OCI-LY1 (cell line): ENCODE measurements at regions not wholly inside any gene's neighbourhood (a gene's known extent, or its start where the extent isn't known, plus 50 kb on each side); places are given as distances from the start of the nearest gene placed in this dataset.

Experiments used
- H2AFZ ChIP-seq: fragments of 200-600 bp; sonication (generic), shearing (Covaris generic); 2 replicates; pipeline ENCODE4 v1.6.0; 2014; ENCODE audit warnings: antibody characterized with exemption, mild to moderate bottlenecking, low read length
- H3F3A ChIP-seq: fragments of 200-600 bp; sonication (generic), shearing (Covaris generic); 2 replicates; pipeline ENCODE4 v1.6.0; 2014; ENCODE audit warnings: mild to moderate bottlenecking, antibody characterized with exemption, low read length, moderate library complexity; ENCODE audit not compliant: insufficient read depth
- H3K27ac ChIP-seq: fragments of 200-600 bp; sonication (generic); 2 replicates; pipeline ENCODE4 v1.5.1; 2014; ENCODE audit warnings: low read length, mixed run types, mild to moderate bottlenecking, low read depth; ENCODE audit not compliant: poor library complexity, severe bottlenecking
- H3K27me3 ChIP-seq: fragments of 200-600 bp; sonication (generic); 2 replicates; pipeline ENCODE4 v1.6.0; 2014; ENCODE audit warnings: antibody characterized with exemption, mild to moderate bottlenecking, low read length, moderate library complexity; ENCODE audit not compliant: insufficient read depth
- H3K36me3 ChIP-seq: fragments of 200-600 bp; sonication (generic); 2 replicates; pipeline ENCODE4 v1.6.1; 2014; ENCODE audit warnings: mild to moderate bottlenecking, antibody characterized with exemption, low read length, moderate library complexity, mixed read lengths; ENCODE audit not compliant: insufficient read depth
- H3K4me1 ChIP-seq: fragments of 200-600 bp; sonication (generic); 2 replicates; pipeline ENCODE4 v1.5.1; 2014; ENCODE audit warnings: mild to moderate bottlenecking, low read length, moderate library complexity; ENCODE audit not compliant: insufficient read depth, severe bottlenecking
- H3K4me2 ChIP-seq: fragments of 200-600 bp; sonication (generic), shearing (Covaris generic); 2 replicates; pipeline ENCODE4 v1.6.1; 2014; ENCODE audit warnings: low read length
- H3K4me3 ChIP-seq: fragments of 200-600 bp; sonication (generic); 2 replicates; pipeline ENCODE4 v1.5.1; 2014; ENCODE audit warnings: low read length, low read depth, mild to moderate bottlenecking, mixed read lengths; ENCODE audit not compliant: poor library complexity, severe bottlenecking
- H3K79me2 ChIP-seq: fragments of 200-600 bp; shearing (Covaris generic); 2 replicates; pipeline ENCODE4 v1.6.1; 2016; ENCODE audit warnings: mixed run types, low read length, mixed read lengths; ENCODE audit not compliant: insufficient read depth
- H3K9ac ChIP-seq: fragments of 200-600 bp; sonication (generic), shearing (Covaris generic); 2 replicates; pipeline ENCODE4 v1.6.1; 2014; ENCODE audit warnings: mild to moderate bottlenecking, low read length, mixed read lengths
- H3K9me2 ChIP-seq: fragments of 200-600 bp; sonication (generic), shearing (Covaris generic); 2 replicates; pipeline ENCODE4 v1.6.1; 2014; ENCODE audit warnings: low read depth, mild to moderate bottlenecking, low read length, mixed read lengths
- H3K9me3 ChIP-seq: fragments of 200-600 bp; shearing (Covaris generic); 2 replicates; pipeline ENCODE4 v1.6.1; 2014; ENCODE audit warnings: low read length, mixed read lengths
- H4K20me1 ChIP-seq: fragments of 200-600 bp; sonication (generic), shearing (Covaris generic); 2 replicates; pipeline ENCODE4 v1.6.0; 2016; ENCODE audit warnings: mild to moderate bottlenecking, low read length; ENCODE audit not compliant: insufficient read depth
- EZH2 ChIP-seq: fragments of 200-600 bp; sonication (generic), shearing (Covaris generic); IDR thresholded peaks from 2 replicates; pipeline ENCODE4 v1.8.0; 2017; ENCODE audit warnings: borderline replicate concordance, mixed run types, mild to moderate bottlenecking, antibody characterized with exemption, low read length, moderate library complexity, mixed read lengths
- TF ChIP-seq, protein P1 (sequence below): fragments of 200-600 bp; sonication (generic), shearing (Covaris generic); IDR thresholded peaks from 2 replicates; pipeline ENCODE4 v1.5.1; 2017; ENCODE audit warnings: mild to moderate bottlenecking, antibody characterized with exemption, low read length, moderate library complexity, mixed read lengths

DNA sequence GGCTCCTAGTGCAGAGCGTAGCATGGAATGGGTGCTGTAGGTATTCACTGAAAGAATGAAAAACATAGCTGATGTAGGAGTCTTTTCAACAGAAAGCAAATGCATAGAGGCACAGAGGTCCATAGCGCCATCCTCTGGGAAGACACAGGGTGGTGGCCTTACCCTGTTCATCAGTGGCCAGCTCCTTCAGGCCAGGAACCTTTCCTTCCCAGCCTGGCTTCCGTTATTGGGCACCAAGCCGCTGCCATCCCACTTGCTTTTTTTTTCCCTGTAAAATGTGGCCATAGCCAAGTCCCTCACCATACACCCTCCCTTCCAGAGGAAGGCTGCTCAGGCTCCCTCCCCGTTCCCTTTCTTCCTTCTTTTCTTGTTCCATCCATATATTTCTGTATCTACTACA lies 118.1 kb downstream of the ZNF621 start:
- H3K4me3 ChIP-seq: no peak overlapping the region
- no peak overlapping the region for H3K27ac ChIP-seq
- H3K9me2 ChIP-seq: no peaks in the 10 kb centered on the region
- no peaks in the 10 kb centered on the region for H3K79me2 ChIP-seq
- H3K4me1 ChIP-seq: no peaks in the 10 kb centered on the region
- H3F3A ChIP-seq: no peaks in the 10 kb centered on the region
- H3K4me2 ChIP-seq: no peak overlapping the region
- H2AFZ ChIP-seq: no peak overlapping the region
- TF ChIP-seq EZH2: no peak
- TF ChIP-seq, protein P1, sequence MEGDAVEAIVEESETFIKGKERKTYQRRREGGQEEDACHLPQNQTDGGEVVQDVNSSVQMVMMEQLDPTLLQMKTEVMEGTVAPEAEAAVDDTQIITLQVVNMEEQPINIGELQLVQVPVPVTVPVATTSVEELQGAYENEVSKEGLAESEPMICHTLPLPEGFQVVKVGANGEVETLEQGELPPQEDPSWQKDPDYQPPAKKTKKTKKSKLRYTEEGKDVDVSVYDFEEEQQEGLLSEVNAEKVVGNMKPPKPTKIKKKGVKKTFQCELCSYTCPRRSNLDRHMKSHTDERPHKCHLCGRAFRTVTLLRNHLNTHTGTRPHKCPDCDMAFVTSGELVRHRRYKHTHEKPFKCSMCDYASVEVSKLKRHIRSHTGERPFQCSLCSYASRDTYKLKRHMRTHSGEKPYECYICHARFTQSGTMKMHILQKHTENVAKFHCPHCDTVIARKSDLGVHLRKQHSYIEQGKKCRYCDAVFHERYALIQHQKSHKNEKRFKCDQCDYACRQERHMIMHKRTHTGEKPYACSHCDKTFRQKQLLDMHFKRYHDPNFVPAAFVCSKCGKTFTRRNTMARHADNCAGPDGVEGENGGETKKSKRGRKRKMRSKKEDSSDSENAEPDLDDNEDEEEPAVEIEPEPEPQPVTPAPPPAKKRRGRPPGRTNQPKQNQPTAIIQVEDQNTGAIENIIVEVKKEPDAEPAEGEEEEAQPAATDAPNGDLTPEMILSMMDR: no peak
- H4K20me1 ChIP-seq: no peaks in the 10 kb centered on the region
- H3K36me3 ChIP-seq: no peaks in the 10 kb centered on the region
- H3K9ac ChIP-seq: no peak overlapping the region
- no peaks in the 10 kb centered on the region for H3K27me3 ChIP-seq
- H3K9me3 ChIP-seq: no peaks in the 10 kb centered on the region

DNA sequence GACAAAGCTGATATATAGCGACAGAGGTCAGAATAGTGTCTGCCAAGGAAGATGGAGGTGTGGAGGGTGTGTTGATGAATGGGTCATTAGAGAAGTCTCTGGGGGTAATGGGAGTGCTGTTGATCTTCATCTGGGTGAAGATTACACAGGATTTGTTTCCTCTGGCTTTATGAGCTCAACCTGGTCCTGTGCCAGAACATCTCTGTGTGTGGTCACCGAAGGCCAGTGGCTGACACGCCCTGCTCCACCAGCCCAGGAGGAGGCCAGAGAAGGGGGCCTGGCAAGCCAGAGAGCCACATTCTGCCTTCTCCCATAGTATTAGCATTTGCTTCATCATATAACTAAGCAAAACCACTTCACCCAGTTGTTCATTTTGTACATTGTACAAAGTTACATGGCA lies 121.1 kb downstream of the ZNF621 start:
- Histone ChIP-seq H3F3A (no peaks in the 10 kb centered on the region), H3K9me3 (no peaks in the 10 kb centered on the region), H3K79me2 (no peaks in the 10 kb centered on the region), H3K4me2 (no peak overlapping the region), H3K27me3 (no peaks in the 10 kb centered on the region), H3K4me1 (no peaks in the 10 kb centered on the region), H3K36me3 (no peaks in the 10 kb centered on the region), H3K9ac (no peak overlapping the region), H3K4me3 (no peak overlapping the region), H3K27ac (no peak overlapping the region), H2AFZ (no peak overlapping the region), H3K9me2 (no peaks in the 10 kb centered on the region), H4K20me1 (no peaks in the 10 kb centered on the region)
- TF ChIP-seq, protein P1: no peak
- TF ChIP-seq EZH2: no peak

DNA sequence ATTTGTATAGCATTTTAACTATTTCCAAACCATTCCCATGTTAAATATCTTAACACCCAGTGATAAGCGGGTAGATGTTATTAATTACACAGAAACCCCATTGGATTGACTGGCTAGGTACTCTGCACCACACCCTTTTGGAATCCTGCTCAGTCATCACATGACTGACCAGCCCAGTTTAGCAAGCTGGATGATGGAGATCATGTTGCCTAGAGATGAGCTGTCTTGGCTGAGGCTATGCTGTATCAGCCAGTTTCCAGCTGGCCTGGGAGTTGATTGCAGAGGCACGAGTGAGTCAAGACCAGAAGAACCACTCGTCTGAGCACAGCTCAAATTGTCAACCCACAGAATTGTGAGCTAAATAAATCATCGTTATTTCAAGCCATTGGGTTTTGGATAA lies 124.6 kb downstream of the ZNF621 start:
- no peaks in the 10 kb centered on the region for H3K36me3 ChIP-seq
- no peaks in the 10 kb centered on the region for H3F3A ChIP-seq
- no peaks in the 10 kb centered on the region for H3K4me1 ChIP-seq
- no peaks in the 10 kb centered on the region for H3K27me3 ChIP-seq
- no peaks in the 10 kb centered on the region for H3K79me2 ChIP-seq
- no peak overlapping the region for H3K4me3 ChIP-seq
- no peaks in the 10 kb centered on the region for H4K20me1 ChIP-seq
- H3K4me2 ChIP-seq: no peak overlapping the region
- H3K9me2 ChIP-seq: no peaks in the 10 kb centered on the region
- no peak overlapping the region for H2AFZ ChIP-seq
- no peak overlapping the region for H3K9ac ChIP-seq
- H3K9me3 ChIP-seq: no peaks in the 10 kb centered on the region
- TF ChIP-seq, protein P1: no peak
- no peak for TF ChIP-seq EZH2
- H3K27ac ChIP-seq: no peak overlapping the region
